Smooth muscle cell (in vitro differentiated cells): ENCODE measurements at regions not wholly inside any gene's neighbourhood (a gene's known extent, or its start where the extent isn't known, plus 50 kb on each side); places are given as distances from the start of the nearest gene placed in this dataset.

Experiments
- DNase-seq: peaks from one replicate; lab custom pipeline; 2025; ENCODE audit not compliant: unreplicated experiment; lab: John Stamatoyannopoulos, UW
- H2AFZ ChIP-seq: fragments of 200-600 bp; sonication (generic); 2 replicates; pipeline ENCODE4 v1.6.0; 2016; ENCODE audit warnings: antibody characterized with exemption, low read depth, mild to moderate bottlenecking
- H3F3A ChIP-seq: fragments of 200-600 bp; sonication (generic); 2 replicates; pipeline ENCODE4 v1.6.0; 2017; ENCODE audit warnings: antibody characterized with exemption, low read depth
- H3K27ac ChIP-seq: fragments of 200-600 bp; sonication (generic); 2 replicates; pipeline ENCODE4 v1.5.1; 2016; ENCODE audit warnings: low read depth, mild to moderate bottlenecking
- H3K27me3 ChIP-seq: fragments of 200-600 bp; sonication (generic); 2 replicates; pipeline ENCODE4 v1.6.1; 2016; ENCODE audit warnings: low read depth, mild to moderate bottlenecking
- H3K36me3 ChIP-seq: fragments of 200-600 bp; sonication (generic); 2 replicates; pipeline ENCODE4 v1.5.1; 2016; ENCODE audit warnings: low read depth
- H3K4me1 ChIP-seq: fragments of 200-600 bp; sonication (generic); 2 replicates; pipeline ENCODE4 v1.5.1; 2016; ENCODE audit warnings: low read depth
- H3K4me2 ChIP-seq: fragments of 200-600 bp; sonication (generic); 2 replicates; pipeline ENCODE4 v1.6.0; 2016; ENCODE audit warnings: mild to moderate bottlenecking
- H3K4me3 ChIP-seq: fragments of 200-600 bp; sonication (generic); 2 replicates; pipeline ENCODE4 v1.5.1; 2016; ENCODE audit warnings: mild to moderate bottlenecking
- H3K79me2 ChIP-seq: fragments of 200-600 bp; sonication (generic); 2 replicates; pipeline ENCODE4 v1.6.0; 2016; ENCODE audit warnings: low read depth, mild to moderate bottlenecking
- H3K9ac ChIP-seq: fragments of 200-600 bp; sonication (generic); 2 replicates; pipeline ENCODE4 v1.6.0; 2016; ENCODE audit warnings: low read depth
- H3K9me3 ChIP-seq: fragments of 200-600 bp; sonication (generic); replicated peaks from 2 replicates; pipeline ENCODE4 v1.5.1; 2016; ENCODE audit warnings: low read depth
- H4K20me1 ChIP-seq: fragments of 200-600 bp; sonication (generic); 2 replicates; pipeline ENCODE4 v1.6.0; 2016; ENCODE audit warnings: low read depth
- WGBS: methylation state at CpG from one replicate; pipeline ENCODE4 v1.1.7; 2016; ENCODE audit warnings: low lambda C conversion rate; 5-methylcytosine and 5-hydroxymethylcytosine counted together
- TF ChIP-seq, protein P1 (sequence below): fragments of 200-600 bp; sonication (generic); IDR thresholded peaks from 2 replicates; pipeline ENCODE4 v1.5.1; 2017; ENCODE audit warnings: borderline replicate concordance, mild to moderate bottlenecking, antibody characterized with exemption; ENCODE audit not compliant: insufficient read depth, poor library complexity, severe bottlenecking

DNA sequence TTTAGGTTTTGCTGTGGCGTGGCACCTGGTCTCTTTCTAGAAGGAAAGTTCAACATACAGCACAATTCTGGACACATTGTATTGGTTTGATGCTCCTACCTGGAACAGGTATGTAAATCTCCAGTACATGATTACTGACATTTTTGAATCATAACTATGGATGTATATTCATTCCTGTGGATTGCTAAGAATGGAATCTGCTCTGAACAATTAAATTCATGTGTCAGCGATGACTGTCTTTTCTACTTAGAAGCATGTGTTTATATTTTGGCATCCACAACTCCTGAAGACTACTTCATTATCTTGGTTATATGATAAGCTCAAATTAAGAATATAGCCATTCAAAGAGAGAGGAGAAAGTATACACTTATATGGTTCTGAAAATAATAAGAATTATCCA is 291.8 kb downstream of the CHRM3 start:
- Histone ChIP-seq H3K4me2 (no peak overlapping the region), H3K9me3 (no peaks in the 10 kb centered on the region), H3K27me3 (no peaks in the 10 kb centered on the region), H3K36me3 (no peaks in the 10 kb centered on the region), H3K4me1 (no peaks in the 10 kb centered on the region), H3K27ac (no peak overlapping the region), H3K9ac (no peak overlapping the region), H3K79me2 (no peaks in the 10 kb centered on the region), H2AFZ (no peak overlapping the region), H3F3A (no peaks in the 10 kb centered on the region), H3K4me3 (no peak overlapping the region), H4K20me1 (no peaks in the 10 kb centered on the region)
- no peak for DNase-seq
- TF ChIP-seq, protein P1, sequence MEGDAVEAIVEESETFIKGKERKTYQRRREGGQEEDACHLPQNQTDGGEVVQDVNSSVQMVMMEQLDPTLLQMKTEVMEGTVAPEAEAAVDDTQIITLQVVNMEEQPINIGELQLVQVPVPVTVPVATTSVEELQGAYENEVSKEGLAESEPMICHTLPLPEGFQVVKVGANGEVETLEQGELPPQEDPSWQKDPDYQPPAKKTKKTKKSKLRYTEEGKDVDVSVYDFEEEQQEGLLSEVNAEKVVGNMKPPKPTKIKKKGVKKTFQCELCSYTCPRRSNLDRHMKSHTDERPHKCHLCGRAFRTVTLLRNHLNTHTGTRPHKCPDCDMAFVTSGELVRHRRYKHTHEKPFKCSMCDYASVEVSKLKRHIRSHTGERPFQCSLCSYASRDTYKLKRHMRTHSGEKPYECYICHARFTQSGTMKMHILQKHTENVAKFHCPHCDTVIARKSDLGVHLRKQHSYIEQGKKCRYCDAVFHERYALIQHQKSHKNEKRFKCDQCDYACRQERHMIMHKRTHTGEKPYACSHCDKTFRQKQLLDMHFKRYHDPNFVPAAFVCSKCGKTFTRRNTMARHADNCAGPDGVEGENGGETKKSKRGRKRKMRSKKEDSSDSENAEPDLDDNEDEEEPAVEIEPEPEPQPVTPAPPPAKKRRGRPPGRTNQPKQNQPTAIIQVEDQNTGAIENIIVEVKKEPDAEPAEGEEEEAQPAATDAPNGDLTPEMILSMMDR, result no peak
- WGBS, result 84% methylated on average over 2 of the region's 2 CpGs

DNA sequence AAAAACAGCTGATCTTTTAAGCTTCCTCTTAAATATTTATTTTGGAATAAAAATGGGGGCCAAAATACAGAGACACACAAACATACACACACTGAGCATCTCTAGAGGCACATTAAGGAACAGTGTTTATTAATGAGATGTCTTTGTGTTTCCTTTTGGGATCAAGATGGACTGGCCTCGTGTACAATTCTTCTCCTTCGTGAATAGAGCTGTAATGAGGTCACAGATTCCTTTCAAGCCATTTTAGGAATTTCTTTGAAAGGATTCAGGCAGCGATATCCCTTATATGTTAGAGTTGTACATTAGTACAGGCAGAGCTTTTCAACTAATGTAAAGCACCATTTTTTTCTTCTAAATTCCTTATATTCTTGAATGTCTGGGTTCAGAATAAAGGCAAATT is 295.7 kb downstream of the CHRM3 start:
- no peak overlapping the region for H3K9ac ChIP-seq
- H3K27me3 ChIP-seq, result no peaks in the 10 kb centered on the region
- no peak overlapping the region for H3K4me3 ChIP-seq
- no peak overlapping the region for H2AFZ ChIP-seq
- no peaks in the 10 kb centered on the region for H4K20me1 ChIP-seq
- H3K4me2 ChIP-seq, result no peak overlapping the region
- H3F3A ChIP-seq, result no peaks in the 10 kb centered on the region
- no peak overlapping the region for H3K27ac ChIP-seq
- no peak for DNase-seq
- TF ChIP-seq, protein P1, result no peak
- WGBS, result 85% methylated on average over 3 of the region's 3 CpGs
- H3K36me3 ChIP-seq, result no peaks in the 10 kb centered on the region
- H3K9me3 ChIP-seq, result no peaks in the 10 kb centered on the region
- no peaks in the 10 kb centered on the region for H3K79me2 ChIP-seq
- H3K4me1 ChIP-seq, result no peaks in the 10 kb centered on the region

- TF ChIP-seq, protein P1, result no peak
- H3K9me3 ChIP-seq, result no peaks in the 10 kb centered on the region
- no peak overlapping the region for H2AFZ ChIP-seq
- H3K9ac ChIP-seq, result no peak overlapping the region
- H3K4me2 ChIP-seq, result no peak overlapping the region
- H3K4me1 ChIP-seq, result no peaks in the 10 kb centered on the region
- H3K36me3 ChIP-seq, result no peaks in the 10 kb centered on the region
- 84% methylated on average over 2 of the region's 2 CpGs for WGBS
- no peaks in the 10 kb centered on the region for H3F3A ChIP-seq
- H3K27me3 ChIP-seq, result no peaks in the 10 kb centered on the region
- no peak overlapping the region for H3K27ac ChIP-seq
- no peaks in the 10 kb centered on the region for H3K79me2 ChIP-seq
- H3K4me3 ChIP-seq, result no peak overlapping the region
- DNase-seq, result no peak
- H4K20me1 ChIP-seq, result no peaks in the 10 kb centered on the region
These were observed 296.6 kb downstream of the CHRM3 start for GRCh38 chr1:239682960-239683359.

- Histone ChIP-seq H3K27ac (no peak overlapping the region), H3K79me2 (no peaks in the 10 kb centered on the region), H2AFZ (no peak overlapping the region), H3K4me2 (no peak overlapping the region), H4K20me1 (no peaks in the 10 kb centered on the region), H3K9me3 (no peaks in the 10 kb centered on the region), H3K9ac (no peak overlapping the region), H3K4me1 (no peaks in the 10 kb centered on the region), H3K4me3 (no peak overlapping the region), H3F3A (no peaks in the 10 kb centered on the region), H3K36me3 (no peaks in the 10 kb centered on the region), H3K27me3 (no peaks in the 10 kb centered on the region)
- DNase-seq, result no peak
- TF ChIP-seq, protein P1, result no peak
- 92% methylated on average over 2 of the region's 2 CpGs for WGBS
These were observed 300.0 kb downstream of the CHRM3 start for GRCh38 chr1:239686386-239686785.
